ENCODE measurements at regions not wholly inside any gene's neighbourhood (a gene's known extent, or its start where the extent isn't known, plus 50 kb on each side); places are given as distances from the start of the nearest gene placed in this dataset.
"Not testable (repeated sequence)": the region's sequence is repeated elsewhere in the genome, so short reads cannot be mapped to it uniquely, and the experiment has no call there.

DNA sequence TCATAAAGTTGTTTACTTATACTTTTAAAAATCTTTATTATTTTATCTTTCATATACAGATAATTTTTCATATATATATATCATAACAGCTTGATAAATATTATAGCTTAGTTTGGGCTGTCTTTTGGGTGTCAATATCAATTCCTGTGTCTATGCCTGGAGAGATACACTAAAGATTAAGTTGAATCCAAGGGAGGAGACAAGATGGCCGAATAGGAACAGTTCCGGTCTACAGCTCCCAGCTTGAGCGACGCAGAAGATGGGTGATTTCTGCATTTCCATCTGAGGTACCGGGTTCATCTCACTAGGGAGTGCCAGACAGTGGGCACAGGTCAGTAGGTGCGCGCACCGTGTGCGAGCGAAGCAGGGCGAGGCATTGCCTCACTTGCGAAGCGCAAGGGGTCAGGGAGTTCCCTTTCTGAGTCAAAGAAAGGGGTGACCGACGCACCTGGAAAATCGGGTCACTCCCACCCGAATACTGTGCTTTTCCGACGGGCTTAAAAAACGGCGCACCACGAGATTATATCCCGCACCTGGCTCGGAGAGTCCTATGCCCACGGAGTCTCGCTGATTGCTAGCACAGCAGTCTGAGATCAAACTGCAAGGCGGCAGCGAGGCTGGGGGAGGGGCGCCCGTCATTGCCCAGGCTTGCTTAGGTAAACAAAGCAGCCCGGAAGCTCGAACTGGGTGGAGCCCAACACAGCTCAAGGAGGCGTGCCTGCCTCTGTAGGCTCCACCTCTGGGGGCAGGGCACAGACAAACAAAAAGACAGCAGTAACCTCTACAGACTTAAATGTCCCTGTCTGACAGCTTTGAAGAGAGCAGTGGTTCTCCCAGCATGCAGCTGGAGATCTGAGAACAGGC lies 388.8 kb upstream of the FAR2 start:
- H3K27ac ChIP-seq (ENCODE audit: extremely low read depth, low read depth, low read length); H3K9me3 ChIP-seq (ENCODE audit: control insufficient read depth, insufficient read depth, low read depth, low read length); H3K4me3 ChIP-seq (ENCODE audit: low read depth, low read length); H3K4me1 ChIP-seq (ENCODE audit: control insufficient read depth, insufficient read depth, low read length); H3K36me3 ChIP-seq (ENCODE audit: control insufficient read depth in 2 of 2, insufficient read depth in 1 of 2, low read length in 2 of 2); POLR2A ChIA-PET; CTCF ChIA-PET: not testable (repeated sequence)
- TF ChIP-seq SETDB1 (IDR thresholded peaks at IDR 0.05; ENCODE audit: insufficient read length, low read length): peak; percentile 10

DNA sequence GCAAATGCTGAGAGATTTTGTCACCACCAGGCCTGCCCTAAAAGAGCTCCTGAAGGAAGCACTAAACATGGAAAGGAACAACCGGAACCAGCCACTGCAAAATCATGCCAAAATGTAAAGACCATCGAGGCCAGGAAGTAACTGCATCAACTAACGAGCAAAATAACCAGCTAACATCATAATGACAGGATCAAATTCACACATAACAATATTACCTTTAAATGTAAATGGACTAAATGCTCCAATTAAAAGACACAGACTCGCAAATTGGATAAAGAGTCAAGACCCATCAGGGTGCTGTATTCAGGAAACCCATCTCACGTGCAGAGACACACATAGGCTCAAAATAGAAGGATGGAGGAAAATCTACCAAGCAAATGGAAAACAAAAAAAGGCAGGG lies 387.2 kb upstream of the FAR2 start:
- H3K4me1 ChIP-seq (ENCODE audit: control insufficient read depth, insufficient read depth, low read length); H3K36me3 ChIP-seq (ENCODE audit: control insufficient read depth in 2 of 2, insufficient read depth in 1 of 2, low read length in 2 of 2); H3K27ac ChIP-seq (ENCODE audit: extremely low read depth, low read depth, low read length); POLR2A ChIA-PET; H3K4me3 ChIP-seq (ENCODE audit: low read depth, low read length); H3K9me3 ChIP-seq (ENCODE audit: control insufficient read depth, insufficient read depth, low read depth, low read length): not testable (repeated sequence)
- CTCF ChIA-PET: interaction anchor here (0.6 kb wide), 1 partner anchor 198 kb away, joined by 3 read pairs; no protein-coding TSS in a partner anchor

DNA sequence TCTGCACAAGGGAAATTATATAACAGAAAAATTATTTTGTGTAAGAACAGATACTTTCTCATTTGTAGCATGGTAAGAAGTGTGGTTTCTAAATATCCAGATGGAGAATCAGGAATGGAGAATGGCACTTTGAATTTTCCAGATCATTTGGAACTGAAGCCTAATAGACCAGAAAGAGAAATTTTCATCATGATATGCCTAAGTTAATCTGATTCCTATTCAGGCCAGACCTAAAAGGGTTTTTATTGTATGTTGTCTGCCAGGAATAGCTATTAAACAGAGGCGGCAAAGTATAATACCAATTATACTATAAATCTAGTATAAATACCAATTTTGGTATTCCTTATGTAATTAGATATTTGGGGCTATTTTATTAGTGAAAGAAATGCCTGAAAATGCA lies 382.7 kb upstream of the FAR2 start:
- TF ChIP-seq ZNF174 (tag by site-specific recombination; IDR thresholded peaks at IDR 0.05) (no peak), ZNF341 (tag by site-specific recombination; IDR thresholded peaks at IDR 0.05; ENCODE audit: low read depth) (no peak), ZFHX2 (tag by site-specific recombination; conservative IDR thresholded peaks at IDR 0.05) (no peak), BCL11B (tag by site-specific recombination; IDR thresholded peaks at IDR 0.05; ENCODE audit: low read depth) (no peak), ZNF571 (tag by site-specific recombination; IDR thresholded peaks at IDR 0.05) (no peak), ZSCAN16 (tag by site-specific recombination; IDR thresholded peaks at IDR 0.05) (no peak), ZNF335 (tag by site-specific recombination; conservative IDR thresholded peaks at IDR 0.05) (no peak)
- no peaks in the 10 kb centered on the region for H3K9me3 ChIP-seq (ENCODE audit: control insufficient read depth, insufficient read depth, low read depth, low read length)
- H3K4me1 ChIP-seq (ENCODE audit: control insufficient read depth, insufficient read depth, low read length): no peaks in the 10 kb centered on the region
- H3K36me3 ChIP-seq (ENCODE audit: control insufficient read depth in 2 of 2, insufficient read depth in 1 of 2, low read length in 2 of 2): no peaks in the 10 kb centered on the region
- CTCF ChIA-PET: no interaction called here
- POLR2A ChIA-PET: no interaction called here
- no peak overlapping the region for H3K4me3 ChIP-seq (ENCODE audit: low read depth, low read length)
- H3K27ac ChIP-seq (ENCODE audit: extremely low read depth, low read depth, low read length): no peak overlapping the region

DNA sequence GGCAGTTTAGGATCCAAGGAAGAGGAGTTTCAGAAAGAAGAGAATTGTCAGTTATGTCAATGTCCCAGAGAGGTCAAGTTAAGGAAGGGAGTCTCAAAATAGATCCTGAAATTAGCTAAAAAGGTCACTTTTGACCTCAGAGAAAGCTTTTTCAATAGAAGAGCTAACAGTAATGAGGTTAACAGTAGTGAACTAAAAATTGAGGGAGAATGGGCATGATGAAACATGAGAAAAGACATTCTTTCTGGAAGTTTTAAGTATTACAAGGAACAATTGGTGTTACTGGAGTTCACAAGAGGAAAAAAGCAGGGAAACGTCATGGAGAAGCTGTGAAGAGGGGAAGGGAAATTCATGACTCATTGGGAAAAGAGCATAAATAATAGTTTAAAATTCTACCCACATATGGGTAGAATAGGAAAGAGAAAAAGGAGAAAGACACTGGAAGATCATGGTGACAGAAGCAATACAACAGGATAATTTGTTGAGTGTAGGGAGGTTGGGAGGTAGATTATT lies 381.2 kb upstream of the FAR2 start:
- Histone ChIP-seq H3K4me1 (ENCODE audit: control insufficient read depth, insufficient read depth, low read length) (no peaks in the 10 kb centered on the region), H3K9me3 (ENCODE audit: control insufficient read depth, insufficient read depth, low read depth, low read length) (no peaks in the 10 kb centered on the region), H3K27ac (ENCODE audit: extremely low read depth, low read depth, low read length) (no peak overlapping the region), H3K4me3 (ENCODE audit: low read depth, low read length) (no peak overlapping the region), H3K36me3 (ENCODE audit: control insufficient read depth in 2 of 2, insufficient read depth in 1 of 2, low read length in 2 of 2) (no peaks in the 10 kb centered on the region)
- POLR2A ChIA-PET: no interaction called here
- no peak for TF ChIP-seq KLF9 (tag by site-specific recombination; IDR thresholded peaks at IDR 0.05; ENCODE audit: low read depth)
- TF ChIP-seq, protein P1, sequence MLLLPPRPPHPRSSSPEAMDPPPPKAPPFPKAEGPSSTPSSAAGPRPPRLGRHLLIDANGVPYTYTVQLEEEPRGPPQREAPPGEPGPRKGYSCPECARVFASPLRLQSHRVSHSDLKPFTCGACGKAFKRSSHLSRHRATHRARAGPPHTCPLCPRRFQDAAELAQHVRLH (tag by site-specific recombination; IDR thresholded peaks at IDR 0.05): no peak
- TF ChIP-seq ZNF837 (tag by site-specific recombination; IDR thresholded peaks at IDR 0.05): no peak
- TF ChIP-seq, protein P2, sequence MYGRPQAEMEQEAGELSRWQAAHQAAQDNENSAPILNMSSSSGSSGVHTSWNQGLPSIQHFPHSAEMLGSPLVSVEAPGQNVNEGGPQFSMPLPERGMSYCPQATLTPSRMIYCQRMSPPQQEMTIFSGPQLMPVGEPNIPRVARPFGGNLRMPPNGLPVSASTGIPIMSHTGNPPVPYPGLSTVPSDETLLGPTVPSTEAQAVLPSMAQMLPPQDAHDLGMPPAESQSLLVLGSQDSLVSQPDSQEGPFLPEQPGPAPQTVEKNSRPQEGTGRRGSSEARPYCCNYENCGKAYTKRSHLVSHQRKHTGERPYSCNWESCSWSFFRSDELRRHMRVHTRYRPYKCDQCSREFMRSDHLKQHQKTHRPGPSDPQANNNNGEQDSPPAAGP (tag by site-specific recombination; IDR thresholded peaks at IDR 0.05): no peak
- TF ChIP-seq, protein P3, sequence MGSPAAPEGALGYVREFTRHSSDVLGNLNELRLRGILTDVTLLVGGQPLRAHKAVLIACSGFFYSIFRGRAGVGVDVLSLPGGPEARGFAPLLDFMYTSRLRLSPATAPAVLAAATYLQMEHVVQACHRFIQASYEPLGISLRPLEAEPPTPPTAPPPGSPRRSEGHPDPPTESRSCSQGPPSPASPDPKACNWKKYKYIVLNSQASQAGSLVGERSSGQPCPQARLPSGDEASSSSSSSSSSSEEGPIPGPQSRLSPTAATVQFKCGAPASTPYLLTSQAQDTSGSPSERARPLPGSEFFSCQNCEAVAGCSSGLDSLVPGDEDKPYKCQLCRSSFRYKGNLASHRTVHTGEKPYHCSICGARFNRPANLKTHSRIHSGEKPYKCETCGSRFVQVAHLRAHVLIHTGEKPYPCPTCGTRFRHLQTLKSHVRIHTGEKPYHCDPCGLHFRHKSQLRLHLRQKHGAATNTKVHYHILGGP (tag by site-specific recombination; IDR thresholded peaks at IDR 0.05): no peak
- no peak for TF ChIP-seq ZBTB48 (tag by site-specific recombination; IDR thresholded peaks at IDR 0.05)
- CTCF ChIA-PET: no interaction called here

All from HEK293 (cell line).